Endothelial cell of umbilical vein (primary cell): ENCODE measurements at regions not wholly inside any gene's neighbourhood (a gene's known extent, or its start where the extent isn't known, plus 50 kb on each side); places are given as distances from the start of the nearest gene placed in this dataset.

Experiments
- BruUV-seq: library from RNA; stranded (reverse); fragments of 400-500 nt; replicated peaks from 2 replicates; lab custom pipeline; 2021; lab: Mats Ljungman, UMichigan
- CTCF ChIA-PET: fragments of 300-600, 350-600 bp; sonication (Branson Sonifier 250); formaldehyde crosslinking; loops from one replicate; lab custom pipeline; 2021; ENCODE audit warnings: antibody characterized with exemption, inconsistent platforms; lab: Charles Lee
- POLR2A ChIA-PET: fragments of 300-600, 350-600 bp; sonication (Branson Sonifier 250); formaldehyde crosslinking; loops from one replicate; lab custom pipeline; 2021; ENCODE audit warnings: antibody characterized with exemption, inconsistent platforms; lab: Charles Lee
- DNase-seq: peaks from one replicate; pipeline ENCODE4 v3.0.0-alpha.2; 2011; ENCODE audit warnings: low read depth, low spot score
- FAIRE-seq: peaks from 2 replicates; lab custom pipeline; 2011; peaks lifted over from hg19 to GRCh38; lab: Jason Lieb, UNC
- H2AFZ ChIP-seq: 2 replicates; pipeline ENCODE4 v1.6.0; 2012; ENCODE audit warnings: low read depth, low read length, control low read depth, inconsistent platforms
- H3K27ac ChIP-seq: 2 replicates; pipeline ENCODE4 v1.5.1; 2011; ENCODE audit warnings: low read depth, mild to moderate bottlenecking, control low read depth, low read length, moderate library complexity; ENCODE audit not compliant: insufficient read depth
- H3K27me3 ChIP-seq, 2 experiments: 2 replicates each; pipeline versions ENCODE4 v1.6.0 to v1.6.1; 2011; ENCODE audit warnings: low read length in 2 of 2, mixed read lengths in 1 of 2; ENCODE audit not compliant: control insufficient read depth in 2 of 2, insufficient read depth in 2 of 2
- H3K36me3 ChIP-seq, 2 experiments: 2 replicates in 1 of 2; 3 replicates in 1 of 2; pipeline ENCODE4 v1.5.1; 2011; ENCODE audit warnings: low read length in 2 of 2, mild to moderate bottlenecking in 1 of 2, moderate library complexity in 1 of 2; ENCODE audit not compliant: control insufficient read depth in 2 of 2, insufficient read depth in 2 of 2; ENCODE audit errors: extremely low read depth in 1 of 2
- H3K4me1 ChIP-seq: 3 replicates; pipeline ENCODE4 v1.5.1; 2011; ENCODE audit warnings: mild to moderate bottlenecking, low read length; ENCODE audit not compliant: control insufficient read depth, insufficient read depth; ENCODE audit errors: extremely low read depth
- H3K4me2 ChIP-seq: 2 replicates; pipeline ENCODE4 v1.6.1; 2011; ENCODE audit warnings: low read length, control low read depth, mixed read lengths; ENCODE audit not compliant: insufficient read depth
- H3K4me3 ChIP-seq, 3 experiments: fragments of 200-600 bp in 1 of 3; sonication (generic), shearing (Covaris generic) in 1 of 3; replicated peaks in 1 of 3; 2 replicates each; pipeline ENCODE4 v1.5.1; 2011 to 2016; ENCODE audit warnings: control low read depth in 3 of 3, low read length in 3 of 3, mild to moderate bottlenecking in 2 of 3, inconsistent platforms in 1 of 3, low read depth in 1 of 3, moderate library complexity in 1 of 3; ENCODE audit not compliant: insufficient read depth in 1 of 3
- H3K79me2 ChIP-seq: 2 replicates; pipeline ENCODE4 v1.6.0; 2012; ENCODE audit warnings: low read length, inconsistent platforms; ENCODE audit not compliant: control insufficient read depth, insufficient read depth
- H3K9ac ChIP-seq: replicated peaks from 2 replicates; pipeline ENCODE3; 2011; ENCODE audit warnings: low read length, control low read depth; ENCODE audit not compliant: insufficient read depth; ENCODE audit errors: extremely low read depth
- H3K9me1 ChIP-seq: replicated peaks from 3 replicates; pipeline ENCODE4 v1.6.0; 2011; ENCODE audit warnings: mild to moderate bottlenecking, low read length; ENCODE audit not compliant: control insufficient read depth, insufficient read depth; ENCODE audit errors: extremely low read depth
- H3K9me3 ChIP-seq: replicated peaks from 2 replicates; pipeline ENCODE4 v1.5.1; 2012; ENCODE audit warnings: low read length, inconsistent platforms; ENCODE audit not compliant: control insufficient read depth, insufficient read depth
- H4K20me1 ChIP-seq: replicated peaks from 2 replicates; pipeline ENCODE3; 2011; ENCODE audit warnings: mild to moderate bottlenecking, low read length; ENCODE audit not compliant: control insufficient read depth, insufficient read depth; ENCODE audit errors: extremely low read depth
- CTCF ChIP-seq, 2 donors: IDR thresholded peaks; 1 replicate in 1 of 2; 2 replicates in 1 of 2; pipeline ENCODE4 v1.5.1; 2011; ENCODE audit warnings: low read length in 2 of 2, mild to moderate bottlenecking in 2 of 2, moderate library complexity in 2 of 2, control low read depth in 1 of 2, inconsistent platforms in 1 of 2, low read depth in 1 of 2; ENCODE audit not compliant: insufficient read depth in 1 of 2; ENCODE audit errors: extremely low read depth in 1 of 2
- EZH2 ChIP-seq: IDR thresholded peaks from 2 replicates; pipeline ENCODE4 v1.6.1; 2012; ENCODE audit warnings: borderline replicate concordance, low read depth, mild to moderate bottlenecking, moderate library complexity, low read length, inconsistent platforms; ENCODE audit not compliant: severe bottlenecking
- FOS ChIP-seq: IDR thresholded peaks from 2 replicates; pipeline ENCODE4 v1.6.1; 2011; ENCODE audit warnings: mild to moderate bottlenecking, low read length, moderate library complexity, borderline replicate concordance; ENCODE audit not compliant: insufficient read depth
- GATA2 ChIP-seq: IDR thresholded peaks from 2 replicates; pipeline ENCODE4 v1.7.0; 2011; ENCODE audit warnings: low read depth, mild to moderate bottlenecking, moderate library complexity, mixed read lengths, low read length; ENCODE audit not compliant: insufficient read length, insufficient read depth
- JUN ChIP-seq: IDR thresholded peaks from 2 replicates; pipeline ENCODE4 v1.6.1; 2011; ENCODE audit warnings: borderline replicate concordance, low read depth; ENCODE audit not compliant: insufficient read length, insufficient read depth
- MAX ChIP-seq: IDR thresholded peaks from 2 replicates; pipeline ENCODE4 v1.6.1; 2011; ENCODE audit not compliant: insufficient read depth, insufficient read length
- MYC ChIP-seq: IDR thresholded peaks from one replicate; pipeline ENCODE4 v1.6.1; 2011; ENCODE audit warnings: mild to moderate bottlenecking, low read depth, low read length
- POLR2A ChIP-seq: IDR thresholded peaks from 2 replicates; pipeline ENCODE4 v1.6.1; 2012; ENCODE audit warnings: low read depth, mild to moderate bottlenecking, control low read depth, low read length
- POLR2AphosphoS5 ChIP-seq: IDR thresholded peaks from 2 replicates; pipeline ENCODE4 v1.6.1; 2012; ENCODE audit warnings: low read depth, mild to moderate bottlenecking, control low read depth, low read length, moderate library complexity; ENCODE audit not compliant: insufficient read depth
- dilution Hi-C: fragments of 300-500 bp; cut with MboI; formaldehyde crosslinking; loops from one replicate; pipeline ENCODE4 v1.15.0; 2019; ENCODE audit warnings: low sequenced_read_pairs; ENCODE audit not compliant: extremely low pct_ligation_motif_present
- intact Hi-C: fragments of 100-400 bp; cut with micrococcal nuclease; formaldehyde crosslinking; loops from one replicate; pipeline ENCODE4 v1.10.0; 2022

DNA sequence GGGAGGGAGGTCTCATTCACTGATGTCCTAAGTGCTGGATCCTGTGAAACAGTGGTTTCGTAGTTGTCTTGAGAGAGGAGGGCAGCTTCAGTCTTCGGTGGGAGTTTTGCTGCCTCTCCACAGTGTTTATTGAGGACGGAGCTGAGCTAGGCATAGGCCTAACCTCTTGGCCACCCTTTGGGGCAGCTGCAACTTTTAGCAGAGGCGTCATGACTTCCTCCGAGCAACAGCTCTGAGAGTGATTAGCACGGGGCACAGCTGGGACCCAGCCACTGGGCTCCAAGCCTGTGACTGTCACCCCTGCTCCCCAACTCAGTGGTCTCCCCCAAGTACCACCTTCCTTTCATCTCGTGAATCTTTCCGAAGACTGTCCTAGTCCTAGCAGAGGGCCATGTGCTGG lies 139.9 kb upstream of the NCOR2 start:
- Histone ChIP-seq H3K9ac (no peak overlapping the region), H3K4me3 (no peak overlapping the region), H3K9me1 (no peaks in the 10 kb centered on the region), H3K4me1 (no peaks in the 10 kb centered on the region), H3K9me3 (no peaks in the 10 kb centered on the region), H3K27me3 (no peaks in the 10 kb centered on the region), H3K4me2 (no peak overlapping the region), H3K79me2 (no peaks in the 10 kb centered on the region), H4K20me1 (no peaks in the 10 kb centered on the region), H2AFZ (no peak overlapping the region), H3K27ac (no peak overlapping the region), H3K36me3 (no peaks in the 10 kb centered on the region)
- no TSS peak for BruUV-seq
- intact Hi-C loops = no loop called here
- DNase-seq = no peak
- ChIA-PET POLR2A (no interaction called here), CTCF (no interaction called here)
- FAIRE-seq = no peak
- dilution Hi-C loops = no loop called here
- TF ChIP-seq EZH2 (no peak), FOS (no peak), JUN (no peak), CTCF (IDR thresholded peaks at IDR 0.05; ENCODE audit: extremely low read depth in 1 of 2, insufficient read depth in 1 of 2, low read depth in 1 of 2, low read length in 2 of 2) (no peak), POLR2AphosphoS5 (no peak), MYC (no peak), POLR2A (no peak)

DNA sequence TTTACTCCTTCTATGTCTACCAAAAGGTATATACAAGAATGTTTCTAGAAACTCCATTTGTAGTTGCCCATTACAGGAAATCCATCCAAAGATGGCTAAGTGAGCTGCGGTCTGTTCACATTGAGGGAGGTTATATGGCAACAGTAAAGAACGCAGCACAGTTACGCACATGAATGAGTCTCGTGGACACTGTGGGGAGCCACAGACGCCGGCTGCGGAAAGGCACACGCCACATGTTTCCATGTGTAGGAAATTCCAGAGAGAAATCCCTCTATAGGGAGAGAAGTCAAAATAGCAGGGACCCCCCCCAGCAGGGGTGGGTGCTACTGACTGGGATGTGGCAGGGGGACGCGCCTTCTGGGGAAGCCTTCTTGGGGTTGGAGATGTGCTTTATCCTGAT lies 139.0 kb upstream of the NCOR2 start:
- TF ChIP-seq FOS = no peak
- TF ChIP-seq GATA2 = no peak
- no peak for TF ChIP-seq MAX
- no peak for TF ChIP-seq JUN
- TF ChIP-seq POLR2A = no peak
- no peak for TF ChIP-seq EZH2
- no peak for TF ChIP-seq CTCF (IDR thresholded peaks at IDR 0.05; ENCODE audit: extremely low read depth in 1 of 2, insufficient read depth in 1 of 2, low read depth in 1 of 2, low read length in 2 of 2)
- TF ChIP-seq POLR2AphosphoS5 = no peak
- TF ChIP-seq MYC = no peak
- CTCF ChIA-PET = no interaction called here
- no peaks in the 10 kb centered on the region for H3K27me3 ChIP-seq
- H3K9me3 ChIP-seq = no peaks in the 10 kb centered on the region
- no peak overlapping the region for H3K9ac ChIP-seq
- no peak overlapping the region for H3K4me2 ChIP-seq
- BruUV-seq = no TSS peak
- no peaks in the 10 kb centered on the region for H3K36me3 ChIP-seq
- intact Hi-C loops = no loop called here
- H3K79me2 ChIP-seq = no peaks in the 10 kb centered on the region
- no peak overlapping the region for H3K27ac ChIP-seq
- no peak overlapping the region for H3K4me3 ChIP-seq
- H3K9me1 ChIP-seq = no peaks in the 10 kb centered on the region
- no peak for FAIRE-seq
- H2AFZ ChIP-seq = no peak overlapping the region
- dilution Hi-C loops = no loop called here
- DNase-seq = no peak
- H3K4me1 ChIP-seq = peaks cover 2% of the 10 kb centered on the region
- POLR2A ChIA-PET = no interaction called here
- H4K20me1 ChIP-seq = no peaks in the 10 kb centered on the region
